HG03342 (cell line): ENCODE measurements at regions not wholly inside any gene's neighbourhood (a gene's known extent, or its start where the extent isn't known, plus 50 kb on each side); places are given as distances from the start of the nearest gene placed in this dataset.

ENCODE experiments used
- ATAC-seq: cut with Tn5 transposase; IDR thresholded peaks from one replicate; pipeline ENCODE4 v1.9.1; 2021; ENCODE audit warnings: mild to moderate bottlenecking, moderate library complexity; ENCODE audit not compliant: unreplicated experiment

DNA sequence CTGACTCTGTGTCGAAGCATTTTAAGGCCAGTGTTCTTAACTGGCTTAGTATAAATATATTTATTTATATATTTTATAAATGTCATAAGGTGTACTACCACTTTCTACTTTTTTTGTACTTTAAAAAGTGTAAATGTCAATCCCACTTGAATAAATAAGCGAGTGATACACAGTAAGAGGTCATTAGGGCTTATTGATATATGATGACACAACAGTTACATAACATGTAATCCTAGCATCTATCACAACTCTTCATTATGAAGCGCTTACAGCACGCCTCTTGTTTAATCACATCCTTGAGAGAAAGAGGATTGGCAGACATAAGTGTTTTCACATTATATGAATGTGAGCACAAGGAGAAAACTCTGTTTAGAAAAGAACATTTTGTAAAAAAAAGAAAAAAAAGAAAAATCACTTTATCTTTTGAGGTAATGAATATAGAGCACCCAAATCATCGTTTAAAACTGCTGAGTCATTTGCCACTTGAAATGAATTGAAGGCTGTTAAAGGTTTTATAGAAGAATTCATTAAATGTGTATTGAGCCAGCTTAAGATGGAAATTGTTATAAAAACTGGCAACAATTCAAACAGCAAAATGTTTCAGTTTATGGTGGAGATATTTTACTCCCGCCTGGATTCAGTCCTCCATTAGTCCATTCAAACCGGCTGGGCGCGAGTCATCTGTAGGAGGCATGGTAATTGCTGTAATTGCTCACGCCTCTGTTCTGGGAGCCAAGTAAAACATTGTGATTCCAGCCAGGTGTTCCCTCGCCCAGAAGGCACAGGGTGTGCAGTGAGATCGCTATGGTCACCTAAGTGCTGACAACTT is 627.3 kb upstream of the KIRREL3 start:
- no peak for ATAC-seq

DNA sequence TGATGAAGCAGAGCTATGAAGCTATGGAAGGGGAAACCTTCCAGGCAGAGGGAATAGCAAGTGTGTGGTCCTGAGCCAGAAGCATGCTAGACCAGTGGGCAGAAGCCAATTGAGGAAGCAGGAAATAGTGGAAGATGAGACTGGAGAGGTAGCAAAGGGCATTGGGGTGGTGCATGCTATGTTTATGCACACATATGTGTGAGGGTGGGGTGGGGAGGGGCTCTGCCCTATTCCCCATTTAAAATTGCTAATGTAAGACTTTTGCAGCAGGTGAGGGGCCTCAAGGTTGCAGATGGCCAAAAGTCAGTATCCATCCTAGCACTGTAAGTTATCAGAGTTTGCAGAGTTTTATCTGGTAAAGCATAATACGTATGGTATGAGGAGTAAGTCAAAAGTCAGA is 626.6 kb upstream of the KIRREL3 start:
- no peak for ATAC-seq

DNA sequence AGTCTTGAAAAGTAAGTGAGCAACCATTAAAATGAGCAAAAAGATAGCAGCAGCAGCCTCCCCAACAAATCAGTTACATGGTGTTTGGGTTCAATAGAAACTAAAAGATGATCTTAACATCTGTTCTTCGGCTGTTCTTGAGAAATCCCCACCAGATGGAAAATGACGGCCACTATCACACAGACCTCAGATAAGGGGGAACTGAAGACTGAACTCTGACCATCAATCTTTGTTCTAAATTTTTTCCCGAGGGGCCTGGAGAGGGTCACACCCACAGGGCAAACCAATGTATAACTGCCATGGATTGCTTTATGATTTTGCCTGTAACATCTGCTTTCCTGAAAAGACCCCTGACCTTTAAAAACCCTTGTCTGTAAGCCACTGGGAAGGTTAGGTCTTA is 624.8 kb upstream of the KIRREL3 start:
- no peak for ATAC-seq

GRCh38 chr11:127624306-127624856 is 623.8 kb upstream of the KIRREL3 start:
- ATAC-seq: no peak

- ATAC-seq: no peak
These were observed 622.1 kb upstream of the KIRREL3 start for GRCh38 chr11:127622686-127623085.

GRCh38 chr11:127620671-127621070 is 620.1 kb upstream of the KIRREL3 start:
- no peak for ATAC-seq

DNA sequence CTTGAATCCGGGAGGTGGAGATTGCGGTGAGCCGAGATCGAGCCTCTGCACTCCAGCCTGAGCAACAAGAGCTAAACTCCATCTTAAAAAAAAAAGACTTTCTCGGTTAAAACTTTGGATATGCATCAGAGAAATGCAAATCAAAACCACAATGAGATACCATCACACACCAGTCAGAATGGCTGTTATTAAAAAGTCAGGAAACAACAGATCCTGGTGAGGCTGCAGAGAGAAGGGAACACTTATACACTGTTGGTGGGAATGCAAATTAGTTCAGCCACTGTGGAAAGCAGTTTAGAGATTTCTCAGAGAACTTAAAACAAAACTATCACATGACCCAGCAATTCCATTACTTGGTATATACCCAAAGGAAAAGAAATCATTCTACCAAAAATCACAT is 619.4 kb upstream of the KIRREL3 start:
- no peak for ATAC-seq

GRCh38 chr11:127618721-127619120 is 618.2 kb upstream of the KIRREL3 start:
- ATAC-seq: no peak

DNA sequence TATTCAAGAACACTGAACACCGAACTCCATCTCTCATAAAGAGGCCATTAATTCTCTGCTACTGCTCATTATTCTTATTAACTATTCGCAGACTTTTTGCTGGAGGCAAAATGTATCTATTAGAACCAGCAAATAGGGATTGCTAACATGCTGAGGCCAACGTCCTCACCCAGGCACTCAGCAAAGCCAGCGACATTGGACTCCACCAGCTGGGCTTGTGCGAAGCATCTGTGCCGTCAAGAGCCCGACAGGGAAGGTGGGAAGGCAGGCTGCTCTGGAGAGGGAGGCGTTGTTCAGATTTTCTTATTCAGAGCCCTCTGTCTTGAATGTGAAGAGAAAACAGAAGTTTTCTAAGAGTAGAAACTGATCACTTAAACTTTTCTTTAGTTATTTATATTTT is 615.6 kb upstream of the KIRREL3 start:
- ATAC-seq: no peak

DNA sequence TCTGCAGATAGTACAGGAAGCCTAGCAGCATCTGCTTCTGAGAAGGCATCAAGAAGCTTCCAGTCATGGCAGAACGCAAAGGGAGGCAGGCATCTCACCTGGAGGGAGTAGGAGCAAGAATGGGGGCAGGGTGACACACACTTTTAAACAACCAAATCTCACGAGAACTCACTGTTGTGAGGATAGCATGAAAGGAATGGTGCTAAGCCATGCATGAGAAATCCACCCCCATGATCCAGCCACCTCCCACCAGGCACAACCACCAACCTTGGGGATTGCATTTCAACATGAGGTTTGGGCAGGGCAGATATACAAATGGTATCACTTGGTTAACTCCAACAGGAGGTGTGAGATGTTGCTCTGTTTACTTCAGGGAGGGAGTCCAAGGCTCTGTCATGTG is 612.0 kb upstream of the KIRREL3 start:
- ATAC-seq: no peak

- no peak for ATAC-seq
These were observed 608.6 kb upstream of the KIRREL3 start for GRCh38 chr11:127609025-127609773.

DNA sequence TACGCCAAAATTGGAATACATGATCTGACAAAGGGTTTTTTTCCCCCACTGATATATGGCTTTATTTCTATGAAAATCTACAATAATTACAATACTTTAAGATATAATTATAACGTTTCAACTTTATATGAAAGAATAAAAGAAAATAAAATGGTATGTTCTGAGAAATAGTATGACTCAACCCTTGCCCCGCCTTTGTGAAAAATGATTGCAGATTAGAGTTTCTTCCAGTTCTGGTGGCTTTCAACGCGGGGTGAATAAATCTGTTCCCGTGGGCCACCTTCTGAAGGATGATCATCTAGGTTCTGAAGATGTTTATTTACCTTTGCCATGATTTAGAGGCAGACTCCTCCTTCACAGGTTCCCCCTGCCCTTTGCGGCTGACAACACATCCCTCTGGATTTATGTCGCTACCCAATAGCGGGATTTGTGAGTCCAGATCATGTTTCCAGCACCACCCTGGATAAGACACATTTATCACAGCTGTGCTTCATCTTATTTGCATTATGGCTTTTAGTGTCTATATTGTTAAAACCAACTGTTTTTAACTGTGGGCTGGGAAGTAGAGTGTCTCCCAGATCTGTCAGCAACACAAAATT is 607.0 kb upstream of the KIRREL3 start:
- ATAC-seq: no peak

DNA sequence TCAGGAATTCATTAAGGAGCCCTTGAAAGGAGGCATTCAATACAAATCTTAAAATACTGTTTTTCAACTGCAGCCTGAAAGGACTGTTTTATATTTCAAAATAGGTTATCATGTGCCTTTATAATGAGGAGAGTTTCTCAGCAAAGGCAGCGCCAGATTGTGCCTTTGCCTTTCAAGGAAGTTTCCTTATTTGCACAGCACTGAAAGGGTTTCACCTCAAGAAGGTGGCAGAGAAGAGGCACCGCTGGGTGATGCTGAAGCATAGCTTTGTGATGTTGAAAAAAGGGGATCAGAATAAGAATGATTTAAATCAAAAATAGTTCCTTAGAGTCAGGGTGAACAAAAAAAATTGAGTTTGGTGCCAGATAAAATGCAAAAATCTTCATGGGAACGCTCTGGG is 601.0 kb upstream of the KIRREL3 start:
- ATAC-seq: no peak

DNA sequence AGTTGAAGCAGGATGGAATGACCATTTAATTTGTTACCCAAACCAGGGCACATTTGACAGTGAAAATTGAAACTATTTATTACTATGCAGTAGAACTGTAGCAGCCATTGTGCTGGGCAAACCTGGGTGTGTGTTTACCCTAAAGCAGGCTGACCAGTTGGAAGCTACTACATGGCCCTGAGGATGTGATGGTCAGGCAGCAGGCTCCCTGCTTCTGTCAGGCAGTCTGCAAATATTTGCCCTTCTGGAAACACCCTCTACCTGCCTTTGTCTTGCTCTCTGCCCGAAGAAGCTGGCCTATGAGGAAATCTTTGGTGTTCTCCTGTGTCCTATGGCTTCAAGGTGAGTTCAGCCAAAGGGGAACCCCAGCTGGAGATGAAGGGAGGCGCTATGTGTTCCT is 600.1 kb upstream of the KIRREL3 start:
- ATAC-seq: no peak

DNA sequence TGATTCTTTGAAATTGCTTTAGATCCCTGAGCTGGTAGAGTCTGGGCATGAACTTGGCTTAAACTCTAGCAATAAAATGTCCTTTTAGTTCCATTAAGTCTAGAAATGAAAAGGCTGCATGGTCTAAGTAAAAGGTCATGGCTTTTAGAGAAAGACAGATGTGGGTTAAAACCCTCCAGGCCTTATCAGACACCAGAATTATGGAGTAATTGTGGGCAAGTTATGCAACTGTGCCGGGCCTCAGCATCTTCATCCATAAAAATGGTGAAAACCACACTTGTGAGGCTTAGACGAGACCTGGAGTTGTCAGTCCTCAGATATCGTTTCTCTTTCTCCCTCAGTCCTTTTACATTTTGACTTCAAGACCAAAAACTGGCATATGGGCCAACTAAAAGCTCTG is 597.9 kb upstream of the KIRREL3 start:
- ATAC-seq: no peak

DNA sequence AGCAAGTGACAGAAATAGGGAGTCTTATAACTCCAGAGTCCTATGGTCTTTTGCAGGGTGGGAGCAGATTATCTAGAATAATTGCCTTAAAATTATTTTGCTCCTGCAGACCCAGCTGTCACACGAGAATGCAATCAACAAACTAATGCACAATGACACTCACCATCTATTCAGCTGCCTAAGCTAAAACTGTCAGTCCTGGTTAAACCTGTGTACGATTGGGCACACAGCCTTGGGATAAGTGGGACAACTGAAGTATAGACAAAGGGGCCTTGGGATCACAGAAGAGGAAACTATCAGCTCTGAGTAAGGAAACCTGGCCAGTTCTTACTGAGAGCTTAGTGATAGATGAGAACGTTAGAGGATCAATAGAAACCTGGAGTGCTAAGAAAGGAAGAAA is 595.9 kb upstream of the KIRREL3 start:
- no peak for ATAC-seq

GRCh38 chr11:127592371-127592770 is 591.8 kb upstream of the KIRREL3 start:
- no peak for ATAC-seq

- no peak for ATAC-seq
These were observed 589.7 kb upstream of the KIRREL3 start for GRCh38 chr11:127590314-127590713.

GRCh38 chr11:127588431-127588830 is 587.9 kb upstream of the KIRREL3 start:
- no peak for ATAC-seq

DNA sequence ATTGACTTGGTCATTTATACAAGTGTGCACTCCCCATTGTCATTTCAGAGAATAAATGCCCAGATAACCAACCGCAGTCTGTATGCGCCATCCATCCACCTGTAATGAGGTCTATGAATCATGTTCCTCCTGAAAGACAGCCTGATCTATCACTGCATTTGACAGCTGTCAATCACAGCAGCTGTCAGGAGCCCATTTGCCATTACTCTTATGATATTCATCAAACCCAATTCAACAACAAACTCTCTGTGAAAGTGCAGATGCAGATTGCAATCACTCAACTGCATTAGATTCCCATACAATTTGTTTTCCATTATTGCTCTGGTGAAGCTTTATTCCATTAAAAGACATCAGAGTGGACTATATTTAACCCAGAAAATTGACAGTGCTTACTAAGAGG is 586.9 kb upstream of the KIRREL3 start:
- ATAC-seq: no peak

DNA sequence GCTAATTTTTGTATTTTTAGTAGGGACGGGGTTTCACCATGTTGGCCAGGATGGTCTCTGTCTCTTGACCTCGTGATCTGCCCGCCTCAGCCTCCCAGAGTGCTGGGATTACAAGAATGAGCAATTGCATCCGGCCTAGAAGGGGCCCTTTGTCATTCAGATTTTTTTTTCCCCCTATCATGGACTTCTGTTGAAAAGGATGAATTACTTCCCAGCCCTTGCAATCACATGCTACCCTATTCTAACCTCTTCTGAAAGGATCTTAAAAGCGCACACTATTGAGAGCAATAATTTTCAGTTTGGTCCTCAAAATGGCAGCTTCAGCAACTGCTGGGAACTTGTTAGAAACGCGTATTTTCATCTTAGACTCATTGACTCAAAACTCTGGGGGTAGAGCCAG is 575.6 kb upstream of the KIRREL3 start:
- ATAC-seq: no peak

- no peak for ATAC-seq
These were observed 573.9 kb upstream of the KIRREL3 start for GRCh38 chr11:127574478-127574877.
